ENCODE measurements at regions not wholly inside any gene's neighbourhood (a gene's known extent, or its start where the extent isn't known, plus 50 kb on each side); places are given as distances from the start of the nearest gene placed in this dataset.

DNA sequence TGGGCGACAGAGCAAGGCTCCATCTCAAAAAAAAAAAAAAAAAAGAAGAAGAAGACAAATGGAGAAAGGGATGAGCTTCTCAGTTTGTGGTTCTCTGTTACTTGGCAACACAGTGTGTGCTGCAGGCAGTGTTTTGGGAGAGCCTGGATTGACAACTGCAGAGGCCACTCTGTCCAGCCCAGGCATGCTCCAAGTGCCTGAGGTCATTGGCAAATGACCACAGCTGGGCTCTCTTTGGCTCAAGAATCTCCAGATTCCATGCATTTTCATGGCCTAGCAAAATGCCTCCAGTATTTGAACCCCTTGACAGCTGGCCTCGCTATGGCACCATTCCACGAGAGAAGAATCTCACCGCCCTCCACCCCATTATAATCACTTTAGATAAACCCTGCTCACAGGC, 126.2 kb downstream of the ANKRD60 start:
- Histone ChIP-seq H4K20me1 (ENCODE audit: insufficient read depth, low read length) (no peaks in the 10 kb centered on the region), H3K27ac (ENCODE audit: low read depth, low read length, poor library complexity, severe bottlenecking) (no peak overlapping the region), H3K79me2 (ENCODE audit: insufficient read depth, low read depth, low read length) (no peaks in the 10 kb centered on the region), H3K36me3 (ENCODE audit: insufficient read depth, low read length) (no peaks in the 10 kb centered on the region), H3K9me2 (ENCODE audit: insufficient read depth, low read length) (no peaks in the 10 kb centered on the region), H3K4me3 (ENCODE audit: low read depth, low read length, poor library complexity, severe bottlenecking) (no peak overlapping the region), H3K4me1 (ENCODE audit: insufficient read depth, low read length, poor library complexity, severe bottlenecking) (no peaks in the 10 kb centered on the region), H3K9me3 (ENCODE audit: low read length) (no peaks in the 10 kb centered on the region), H2AFZ (ENCODE audit: low read length) (no peak overlapping the region), H3K4me2 (ENCODE audit: low read length) (no peak overlapping the region)
- ChIA-PET CTCF (ENCODE audit: unreplicated experiment) (interaction anchor here (0.6 kb wide), 1 partner anchor 58 kb away, joined by 3 read pairs; no protein-coding TSS in a partner anchor), POLR2A (no interaction called here)
- no peak for DNase-seq (ENCODE audit: low spot score)
- BruUV-seq (replicated peaks) = no TSS peak
- TF ChIP-seq, protein P1, sequence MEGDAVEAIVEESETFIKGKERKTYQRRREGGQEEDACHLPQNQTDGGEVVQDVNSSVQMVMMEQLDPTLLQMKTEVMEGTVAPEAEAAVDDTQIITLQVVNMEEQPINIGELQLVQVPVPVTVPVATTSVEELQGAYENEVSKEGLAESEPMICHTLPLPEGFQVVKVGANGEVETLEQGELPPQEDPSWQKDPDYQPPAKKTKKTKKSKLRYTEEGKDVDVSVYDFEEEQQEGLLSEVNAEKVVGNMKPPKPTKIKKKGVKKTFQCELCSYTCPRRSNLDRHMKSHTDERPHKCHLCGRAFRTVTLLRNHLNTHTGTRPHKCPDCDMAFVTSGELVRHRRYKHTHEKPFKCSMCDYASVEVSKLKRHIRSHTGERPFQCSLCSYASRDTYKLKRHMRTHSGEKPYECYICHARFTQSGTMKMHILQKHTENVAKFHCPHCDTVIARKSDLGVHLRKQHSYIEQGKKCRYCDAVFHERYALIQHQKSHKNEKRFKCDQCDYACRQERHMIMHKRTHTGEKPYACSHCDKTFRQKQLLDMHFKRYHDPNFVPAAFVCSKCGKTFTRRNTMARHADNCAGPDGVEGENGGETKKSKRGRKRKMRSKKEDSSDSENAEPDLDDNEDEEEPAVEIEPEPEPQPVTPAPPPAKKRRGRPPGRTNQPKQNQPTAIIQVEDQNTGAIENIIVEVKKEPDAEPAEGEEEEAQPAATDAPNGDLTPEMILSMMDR (conservative IDR thresholded peaks at IDR 0.05; ENCODE audit: low read length) = no peak
- TF ChIP-seq EZH2phosphoT487 (IDR thresholded peaks at IDR 0.05; ENCODE audit: borderline replicate concordance, low read depth, low read length) = no peak
- intact Hi-C loops (cut with micrococcal nuclease; ENCODE audit: unreplicated experiment) = no loop called here

DNA sequence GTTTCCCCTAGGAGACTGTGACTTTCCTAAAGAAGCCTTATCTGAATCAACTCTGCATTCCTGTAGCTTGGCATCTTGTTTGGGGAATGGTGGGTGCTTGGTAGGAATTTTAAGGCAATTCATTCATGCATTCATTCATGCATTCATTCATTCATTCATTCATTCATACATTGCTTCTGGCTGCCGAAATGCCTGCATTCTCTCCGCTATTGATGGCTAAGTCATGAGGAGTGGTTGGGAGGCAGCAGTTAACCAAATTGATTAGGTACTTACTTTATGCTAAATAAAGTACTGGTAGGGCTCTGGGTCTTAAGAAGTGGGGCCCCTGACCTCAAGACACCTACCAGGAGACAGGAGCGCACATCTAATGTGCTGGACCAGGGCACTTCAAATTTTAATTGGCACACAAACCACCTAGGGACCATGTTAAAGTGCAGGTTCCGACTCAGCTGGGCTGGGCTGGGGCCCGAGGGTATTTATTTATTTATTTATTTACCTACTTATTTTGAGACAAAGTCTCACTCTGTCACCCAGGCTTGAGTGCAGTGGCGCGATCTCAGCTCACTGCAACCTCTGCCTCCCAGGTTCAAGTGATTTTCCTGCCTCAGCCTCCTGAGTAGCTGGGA, 127.6 kb downstream of the ANKRD60 start:
- H3K4me2 ChIP-seq (ENCODE audit: low read length) = no peak overlapping the region

More for the DNA sequence above, 127.6 kb downstream of the ANKRD60 start:
- no TSS peak for BruUV-seq (replicated peaks)
- Histone ChIP-seq H4K20me1 (ENCODE audit: insufficient read depth, low read length) (no peaks in the 10 kb centered on the region), H3K36me3 (ENCODE audit: insufficient read depth, low read length) (no peaks in the 10 kb centered on the region), H3K9me3 (ENCODE audit: low read length) (no peaks in the 10 kb centered on the region), H3K4me1 (ENCODE audit: insufficient read depth, low read length, poor library complexity, severe bottlenecking) (no peaks in the 10 kb centered on the region), H3K79me2 (ENCODE audit: insufficient read depth, low read depth, low read length) (no peaks in the 10 kb centered on the region), H3K9me2 (ENCODE audit: insufficient read depth, low read length) (no peaks in the 10 kb centered on the region), H2AFZ (ENCODE audit: low read length) (no peak overlapping the region), H3K27ac (ENCODE audit: low read depth, low read length, poor library complexity, severe bottlenecking) (no peak overlapping the region), H3K4me3 (ENCODE audit: low read depth, low read length, poor library complexity, severe bottlenecking) (no peak overlapping the region)
- no peak for TF ChIP-seq EZH2phosphoT487 (IDR thresholded peaks at IDR 0.05; ENCODE audit: borderline replicate concordance, low read depth, low read length)
- TF ChIP-seq, protein P1 (conservative IDR thresholded peaks at IDR 0.05; ENCODE audit: low read length) = no peak
- ChIA-PET POLR2A (no interaction called here), CTCF (ENCODE audit: unreplicated experiment) (no interaction called here)
- DNase-seq (ENCODE audit: low spot score) = no peak
- intact Hi-C loops (cut with micrococcal nuclease; ENCODE audit: unreplicated experiment) = no loop called here

Measured in OCI-LY7 (cell line).